ENCODE measurements at regions not wholly inside any gene's neighbourhood (a gene's known extent, or its start where the extent isn't known, plus 50 kb on each side); places are given as distances from the start of the nearest gene placed in this dataset.
A peak's percentile ranks its signal among the peaks of the same experiment; 100 is the strongest.
"Not testable (repeated sequence)": the region's sequence is repeated elsewhere in the genome, so short reads cannot be mapped to it uniquely, and the experiment has no call there.

DNA sequence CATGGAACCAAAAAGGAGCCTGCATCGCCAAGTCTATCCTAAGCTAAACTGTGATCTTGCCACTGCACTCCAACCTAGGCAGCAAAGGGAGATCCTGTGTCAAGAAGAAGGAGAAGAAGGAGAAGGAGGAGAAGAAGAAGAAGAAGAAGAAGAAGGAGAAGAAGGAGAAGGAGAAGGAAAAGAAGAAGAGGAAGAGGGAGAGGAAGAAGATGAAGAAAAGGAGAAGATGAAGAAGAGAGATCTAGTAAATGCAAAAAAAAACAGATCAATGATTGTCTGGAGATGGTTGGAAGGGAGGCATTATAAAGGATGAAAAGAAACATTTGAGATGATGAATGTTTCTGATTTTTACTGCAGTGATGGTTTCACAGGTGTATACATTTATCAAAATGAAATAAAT lies 1629.0 kb upstream of the PIK3C3 start:
- DNase-seq (ENCODE audit: low spot score) = no peak
- FAIRE-seq = no peak

DNA sequence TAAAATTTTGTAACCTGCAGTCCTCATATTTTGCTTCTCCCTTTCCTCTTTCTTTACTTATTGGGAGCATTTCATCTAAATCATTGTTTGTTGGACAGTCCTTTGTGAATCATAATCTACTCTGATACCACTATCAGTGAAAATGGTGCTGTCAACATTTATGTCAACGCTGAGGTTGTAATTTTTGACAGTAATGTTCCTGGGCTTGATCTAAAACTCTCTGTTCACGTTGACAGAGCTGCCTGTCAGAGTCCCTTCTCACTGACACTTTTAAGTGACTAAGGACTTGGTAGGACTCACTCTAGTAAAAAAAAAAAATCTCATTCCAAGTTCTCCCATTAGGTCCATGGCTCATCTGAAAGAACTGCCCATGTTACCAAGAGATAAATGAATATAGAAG lies 1640.8 kb upstream of the PIK3C3 start:
- DNase-seq (ENCODE audit: low spot score) (no peak), FAIRE-seq (no peak)

DNA sequence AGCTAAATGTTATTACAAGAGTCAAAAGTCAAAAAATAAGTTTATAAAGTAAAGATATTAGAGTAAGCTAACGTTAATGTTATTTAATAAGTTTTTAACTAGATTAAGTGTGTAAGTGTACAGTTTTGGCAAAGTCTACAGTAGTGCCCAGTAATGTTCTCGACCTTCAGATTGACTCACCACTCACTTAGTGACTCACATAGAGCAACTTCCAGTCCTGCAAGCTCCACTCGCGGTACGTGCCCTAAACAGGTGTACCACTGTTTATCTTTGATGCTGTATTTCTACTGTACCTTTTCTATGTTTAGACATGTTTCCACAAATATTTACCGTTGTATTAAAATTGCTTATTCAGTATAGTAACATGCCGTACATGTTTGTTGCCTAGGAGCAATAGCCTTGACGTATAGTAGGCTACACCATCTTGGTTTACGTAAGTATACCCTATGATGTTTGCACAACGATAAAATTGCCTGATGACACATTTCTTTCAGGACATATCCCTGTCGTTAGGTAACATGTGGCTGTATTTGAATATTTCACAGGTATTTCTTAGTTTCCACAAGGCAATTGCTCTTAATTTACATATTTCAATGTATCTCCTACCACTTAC lies 1641.9 kb upstream of the PIK3C3 start:
- FAIRE-seq = no peak
- no peak for DNase-seq (ENCODE audit: low spot score)

DNA sequence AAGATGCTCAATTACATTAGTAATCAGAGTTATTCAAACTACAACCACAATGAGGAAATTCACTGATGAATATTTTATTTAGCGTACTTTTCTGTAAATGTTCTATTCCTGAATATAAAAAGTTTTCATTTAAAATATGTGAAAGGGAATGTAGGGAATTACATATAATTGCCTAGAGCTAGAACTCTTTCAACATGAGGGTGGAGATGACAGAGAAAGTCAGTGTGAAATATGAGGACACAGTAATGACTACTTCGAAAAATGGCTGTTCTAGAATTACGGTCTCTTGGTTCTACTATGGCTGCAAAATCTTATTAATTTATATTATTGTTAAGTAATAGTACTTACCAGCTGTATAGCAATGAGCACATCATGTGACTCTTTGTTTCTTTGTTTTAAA lies 1647.4 kb upstream of the PIK3C3 start:
- DNase-seq (ENCODE audit: low spot score) (no peak), FAIRE-seq (no peak)

DNA sequence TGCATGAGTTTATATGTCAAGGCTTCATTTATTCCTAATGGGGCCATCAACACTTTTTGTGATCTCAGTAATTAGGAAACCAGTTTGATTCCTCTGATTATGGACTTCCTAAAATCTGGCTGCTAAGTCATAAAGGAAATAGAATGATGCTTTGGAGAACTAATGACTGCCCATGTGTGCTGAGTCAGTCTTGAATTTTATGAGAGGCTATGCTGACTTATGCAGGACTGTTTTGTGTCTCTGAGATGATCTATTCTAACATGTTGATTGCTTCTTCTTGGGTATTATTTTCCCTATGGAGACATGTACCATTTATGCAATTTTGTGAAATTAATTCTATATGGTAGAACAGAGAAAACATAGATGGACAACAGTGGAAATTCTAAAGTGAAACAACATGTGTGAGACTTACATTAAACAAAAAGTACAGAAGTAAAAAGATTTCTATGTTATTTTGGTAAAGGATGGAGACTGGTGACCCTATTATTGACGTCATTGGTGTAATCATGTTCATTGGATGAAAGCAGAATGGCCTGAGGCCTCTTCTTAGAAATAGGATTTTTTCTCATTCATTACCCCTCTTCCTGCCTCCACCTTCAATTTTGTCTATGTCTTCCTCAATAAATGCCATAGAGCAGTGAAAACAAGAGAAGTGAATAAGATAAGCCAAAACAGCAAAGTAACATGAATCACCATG lies 1658.2 kb upstream of the PIK3C3 start:
- FAIRE-seq = no peak
- DNase-seq (ENCODE audit: low spot score) = no peak

DNA sequence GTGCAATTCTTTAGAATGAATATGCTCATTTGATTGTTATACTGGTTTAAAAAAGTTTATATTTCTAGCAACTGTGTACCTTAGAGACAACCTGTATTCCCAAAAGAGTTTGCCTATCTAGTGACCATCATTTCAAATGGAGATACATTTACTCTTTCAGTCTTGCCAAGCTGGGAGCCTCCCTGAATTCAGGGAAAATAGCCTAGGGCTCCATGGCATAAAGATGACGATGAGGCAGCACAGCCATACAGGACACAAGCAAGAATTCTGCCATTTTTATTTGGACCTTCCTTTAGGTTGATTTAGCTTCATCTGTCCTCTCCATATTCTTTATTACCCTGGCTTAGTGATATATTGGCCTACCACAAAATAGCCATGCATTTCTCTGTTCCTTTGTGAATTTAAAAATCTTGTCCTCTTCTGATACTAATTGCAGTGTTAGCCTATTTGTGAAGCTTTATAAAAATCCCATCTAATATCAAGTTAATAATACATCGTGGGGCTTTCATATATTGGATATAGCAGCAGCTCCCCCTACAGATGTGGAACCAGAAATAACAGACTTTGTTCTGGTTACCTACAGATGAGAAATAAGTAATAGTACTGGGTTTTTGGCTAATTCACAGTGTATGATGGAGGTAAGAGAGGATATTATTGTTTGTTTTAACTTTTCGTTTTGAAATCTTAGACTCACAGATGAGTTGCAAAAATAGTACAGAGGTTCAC lies 1661.9 kb upstream of the PIK3C3 start:
- FAIRE-seq (no peak), DNase-seq (ENCODE audit: low spot score) (no peak)

DNA sequence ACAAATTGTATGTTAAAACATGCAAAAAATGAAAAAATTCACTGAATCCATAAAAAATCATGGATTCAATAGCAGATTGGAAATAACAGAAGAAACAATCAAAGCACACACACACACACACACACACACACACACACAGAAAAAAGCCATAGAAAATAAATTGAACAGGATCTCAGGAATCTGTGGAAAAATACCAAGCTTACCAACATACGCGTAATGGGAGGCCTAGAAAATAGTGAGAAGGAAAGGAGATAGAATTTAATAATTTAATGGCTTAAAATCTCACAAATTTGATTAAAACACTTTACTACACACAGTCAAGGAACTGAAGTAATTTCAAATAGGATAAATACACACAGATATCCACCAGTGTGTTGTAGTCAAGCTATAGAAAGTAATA lies 1671.5 kb upstream of the PIK3C3 start:
- no peak for FAIRE-seq
- no peak for DNase-seq (ENCODE audit: low spot score)

DNA sequence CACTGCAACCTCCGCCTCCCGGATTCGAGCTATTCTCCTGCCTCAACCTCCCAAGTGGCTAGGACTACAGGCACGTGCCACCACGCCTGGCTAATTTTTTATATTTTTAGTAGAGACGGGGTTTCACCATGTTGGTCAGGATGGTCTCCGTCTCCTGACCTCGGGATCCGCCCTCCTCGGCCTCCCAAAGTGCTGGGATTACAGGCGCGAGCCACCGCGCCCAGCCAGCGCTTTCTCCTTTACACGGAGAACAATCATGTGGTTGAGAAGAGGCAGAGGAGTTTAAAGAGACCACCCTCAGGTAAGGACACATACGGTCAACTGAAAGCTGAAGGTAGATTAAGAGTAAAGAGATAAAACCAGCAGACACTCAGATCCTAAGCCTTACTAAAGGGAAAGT lies 1673.7 kb upstream of the PIK3C3 start:
- FAIRE-seq; DNase-seq (ENCODE audit: low spot score): not testable (repeated sequence)

DNA sequence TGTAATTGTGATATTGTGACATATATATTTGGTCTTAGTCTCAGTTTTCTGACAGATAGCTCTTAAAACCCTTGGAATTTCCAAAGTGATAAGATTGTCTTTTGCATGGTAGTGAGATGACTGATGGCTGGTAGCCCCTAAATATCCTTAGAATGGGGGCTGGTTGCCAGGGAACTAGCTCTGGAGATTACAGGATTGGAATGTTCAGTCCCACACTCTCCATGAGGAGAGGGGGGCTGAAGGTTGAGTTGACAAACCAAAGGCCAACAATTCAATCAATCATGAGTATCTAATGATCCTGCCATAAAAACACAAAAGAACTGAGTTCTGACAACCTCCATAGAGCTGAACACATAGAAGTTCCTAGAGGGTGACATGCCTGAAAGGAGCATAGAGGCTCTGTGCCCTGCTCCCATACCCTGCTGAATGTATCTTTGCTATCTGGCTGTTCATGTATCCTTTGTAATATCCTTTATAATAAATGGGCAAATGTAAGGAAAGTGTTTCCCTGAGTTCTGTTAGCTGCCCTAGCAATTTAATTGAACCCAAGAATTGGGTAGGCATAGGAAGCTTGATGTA lies 1680.3 kb upstream of the PIK3C3 start:
- no peak for FAIRE-seq
- no peak for DNase-seq (ENCODE audit: low spot score)

DNA sequence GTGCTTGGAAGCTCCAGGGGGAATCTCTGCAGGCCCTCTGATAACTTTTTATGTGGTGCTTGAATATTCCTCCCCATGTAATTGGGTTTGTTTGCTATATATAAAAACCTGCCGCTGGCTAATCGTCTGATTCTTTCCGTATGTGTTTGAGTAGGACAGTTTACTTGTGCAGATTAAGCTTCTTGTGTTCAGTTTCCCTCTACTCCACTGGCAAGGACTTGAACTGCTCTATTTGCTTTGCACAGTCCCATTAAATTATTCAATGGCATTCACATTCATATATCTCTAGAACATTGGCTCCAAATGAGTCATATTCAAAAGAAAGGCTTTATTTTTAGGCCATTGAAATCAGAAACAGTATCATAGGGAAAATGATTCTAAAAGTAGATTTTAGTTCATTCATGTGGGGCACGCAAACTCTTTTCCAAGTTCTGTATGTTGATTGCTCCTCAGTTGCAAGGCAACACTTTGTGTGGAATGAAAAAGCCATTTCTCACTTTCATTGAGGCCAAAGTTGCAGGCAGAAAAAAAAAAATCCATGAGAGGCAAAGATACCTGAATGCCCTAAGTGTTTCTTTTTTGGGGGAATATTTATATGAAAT lies 1682.3 kb upstream of the PIK3C3 start:
- DNase-seq (ENCODE audit: low spot score) (no peak), FAIRE-seq (no peak)

DNA sequence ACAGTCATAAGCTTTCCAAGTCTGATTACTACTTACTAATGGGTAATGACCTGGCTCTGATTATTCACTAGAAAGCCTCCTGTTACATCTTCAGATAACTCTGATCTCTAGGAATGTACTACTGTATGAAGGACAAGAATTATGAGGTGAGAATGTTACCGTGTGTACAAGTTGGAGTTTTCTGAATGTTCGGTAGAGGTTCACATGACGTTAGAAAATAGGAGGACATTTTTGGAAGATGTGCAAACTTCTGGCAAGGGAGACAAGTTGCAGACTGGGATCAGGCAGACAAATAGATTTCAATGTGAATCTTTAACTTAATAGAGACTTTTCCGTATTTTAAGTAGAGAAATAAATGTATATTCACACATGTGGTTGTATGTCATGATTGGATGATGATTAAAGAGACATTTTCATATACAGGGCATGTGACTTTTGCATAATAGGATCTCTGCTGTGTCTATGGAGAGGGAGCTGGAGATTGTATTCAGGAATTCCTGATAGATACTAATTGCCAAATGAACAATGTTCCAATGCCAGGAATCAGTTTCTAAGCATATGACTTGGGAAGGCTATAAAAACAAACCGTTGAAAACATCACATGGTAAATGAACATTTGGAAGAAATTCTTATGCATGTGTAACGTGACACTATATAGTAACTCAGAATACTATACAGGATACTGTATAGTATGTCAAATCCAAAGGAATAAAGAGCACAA lies 1695.8 kb upstream of the PIK3C3 start:
- no peak for FAIRE-seq

DNA sequence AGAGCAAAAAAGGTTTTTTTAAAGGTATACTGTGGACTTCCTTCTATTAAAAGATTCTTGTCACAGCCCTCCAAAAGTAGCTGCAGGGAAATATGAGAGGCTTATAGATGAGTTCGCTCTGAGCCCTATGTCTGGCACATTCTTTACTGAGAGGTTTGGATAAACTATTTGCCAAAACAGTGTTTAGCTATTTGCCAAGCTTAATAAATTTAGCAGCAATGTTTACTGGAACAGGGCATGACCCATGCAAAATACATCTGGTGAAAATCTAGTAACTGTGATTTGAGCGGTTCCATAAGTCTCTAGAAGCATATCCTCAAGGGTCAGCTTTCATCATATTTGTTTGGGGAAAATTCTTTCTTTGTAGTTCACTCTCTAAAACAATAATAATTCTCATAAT lies 1696.7 kb upstream of the PIK3C3 start:
- DNase-seq (ENCODE audit: low spot score) = no peak
- FAIRE-seq = no peak

More for the DNA sequence above, 1695.8 kb upstream of the PIK3C3 start:
- no peak for DNase-seq (ENCODE audit: low spot score)

DNA sequence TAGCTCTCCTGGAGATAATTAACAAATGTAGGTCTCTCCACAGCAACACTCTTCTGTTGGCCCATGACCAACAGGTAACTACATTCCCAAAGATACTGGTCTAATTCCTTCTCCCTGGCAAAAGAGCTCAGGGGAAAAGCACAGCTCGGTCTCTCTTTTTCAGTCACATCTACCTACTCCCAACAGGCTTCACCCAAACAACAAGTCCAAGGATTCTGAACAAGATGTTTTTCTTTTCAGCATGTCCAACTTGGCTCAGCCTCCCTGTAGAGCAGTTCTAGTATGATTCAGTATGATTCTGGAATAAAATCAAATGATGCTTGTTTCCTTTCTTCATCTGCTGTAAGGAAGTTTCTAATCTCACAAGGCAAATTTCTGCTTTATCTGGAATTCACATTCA lies 1704.8 kb upstream of the PIK3C3 start:
- FAIRE-seq (no peak), DNase-seq (ENCODE audit: low spot score) (no peak)

DNA sequence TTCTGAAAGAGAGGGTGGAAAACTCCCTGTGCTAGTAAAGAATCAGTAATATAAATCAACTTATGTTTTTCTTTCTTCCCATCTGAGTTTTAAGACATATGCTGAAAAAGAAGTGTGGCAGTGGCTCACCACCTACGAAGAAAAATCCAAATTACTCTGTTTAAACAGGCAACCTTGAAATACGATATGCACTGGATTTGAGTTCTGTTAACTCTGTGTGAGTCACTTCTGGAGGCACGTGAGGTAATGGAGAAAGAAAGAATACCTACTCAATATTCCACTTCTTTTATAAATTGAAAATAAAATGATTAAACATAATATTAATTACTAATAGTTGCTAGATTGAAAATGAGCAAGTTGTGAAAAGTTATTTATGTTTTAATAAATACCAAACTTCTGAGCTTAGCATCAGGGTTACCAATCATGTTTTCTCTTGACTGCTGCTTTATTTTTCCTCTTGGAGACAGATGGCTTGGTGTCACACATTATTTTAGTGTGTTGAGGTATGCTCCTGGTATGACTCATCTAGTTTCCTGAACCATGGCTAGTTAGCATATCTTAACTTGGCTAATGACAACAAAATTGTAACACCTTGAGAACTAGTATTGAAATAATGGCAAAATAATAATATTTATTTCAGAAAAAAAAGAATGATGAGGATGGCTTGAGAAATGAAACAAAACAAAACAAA lies 1705.5 kb upstream of the PIK3C3 start:
- FAIRE-seq = no peak
- peak; percentile 10 for DNase-seq (ENCODE audit: low spot score)

DNA sequence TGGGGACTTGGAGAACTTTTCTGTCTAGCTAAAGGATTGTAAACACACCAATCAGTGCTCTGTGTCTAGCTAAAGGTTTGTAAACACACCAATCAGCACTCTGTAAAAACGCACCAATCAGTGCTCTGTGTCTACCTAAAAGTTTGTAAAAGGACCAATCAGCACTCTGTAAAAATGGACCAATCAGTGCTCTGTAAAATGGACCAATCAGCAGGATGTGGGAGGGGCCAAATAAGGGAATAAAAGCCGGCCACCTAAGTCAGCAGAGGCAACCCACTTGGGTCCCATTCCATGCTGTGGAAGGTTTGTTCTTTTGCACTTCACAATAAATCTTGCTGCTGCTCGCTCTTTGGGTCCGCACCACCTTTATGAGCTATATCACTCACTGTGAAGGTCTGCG lies 1709.4 kb upstream of the PIK3C3 start:
- FAIRE-seq; DNase-seq (ENCODE audit: low spot score): not testable (repeated sequence)

DNA sequence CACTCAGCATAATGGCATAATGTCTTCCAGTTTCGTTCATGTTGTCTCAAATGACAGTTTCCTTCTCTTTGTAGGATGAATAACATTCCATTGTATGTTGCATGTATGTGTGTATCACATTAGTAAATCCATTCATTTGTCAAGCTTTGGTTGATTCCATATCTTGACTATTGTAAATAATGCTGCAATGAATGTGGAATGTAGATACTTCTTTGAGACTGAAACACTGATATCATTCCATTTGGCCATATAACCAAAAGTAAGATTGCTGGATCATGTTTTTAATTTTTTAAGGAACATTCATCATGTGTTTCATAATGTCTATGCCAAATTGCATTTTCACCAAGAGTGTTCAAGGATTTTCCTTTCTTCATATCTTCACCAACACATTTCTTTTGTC lies 1711.4 kb upstream of the PIK3C3 start:
- DNase-seq (ENCODE audit: low spot score) = no peak
- no peak for FAIRE-seq

DNA sequence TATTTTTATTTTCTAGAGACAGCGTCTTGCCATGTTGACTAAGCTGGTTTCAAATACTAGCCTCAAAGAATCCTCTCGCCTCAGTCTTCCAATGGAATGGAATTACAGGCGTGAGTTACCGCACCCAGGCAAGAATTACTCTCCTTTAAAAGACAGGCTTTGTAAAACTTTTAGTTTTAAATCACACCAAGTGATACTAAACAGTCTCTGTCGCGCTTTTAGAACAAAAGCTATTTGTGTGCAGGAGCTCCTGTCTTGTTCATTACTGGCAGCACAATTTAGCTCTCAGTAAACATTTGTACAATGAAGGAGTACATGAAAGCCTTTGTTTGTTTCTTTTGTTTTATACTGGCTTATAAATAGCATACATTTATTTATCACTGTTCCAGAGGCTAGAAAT lies 1719.2 kb upstream of the PIK3C3 start:
- DNase-seq (ENCODE audit: low spot score) (no peak), FAIRE-seq (no peak)

DNA sequence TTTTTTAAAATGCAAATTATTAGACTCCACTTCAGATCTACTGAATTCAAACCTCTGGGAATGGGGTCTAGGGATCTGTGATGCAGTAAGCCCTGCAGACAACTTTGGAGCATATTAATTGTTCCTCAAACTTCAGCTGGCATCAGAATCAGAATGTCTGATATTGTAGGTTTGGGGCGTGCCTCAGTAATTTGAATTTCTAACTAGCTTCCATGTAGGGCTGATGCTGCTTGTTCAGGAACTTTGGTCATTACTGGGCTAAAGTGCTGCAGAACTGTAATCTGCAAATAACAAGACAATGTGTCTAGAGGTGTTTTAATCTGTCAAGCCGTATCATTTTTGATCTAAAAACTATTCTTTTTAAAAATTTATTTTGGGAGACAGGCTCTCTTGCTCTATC lies 1719.7 kb upstream of the PIK3C3 start:
- FAIRE-seq (no peak), DNase-seq (ENCODE audit: low spot score) (no peak)

DNA sequence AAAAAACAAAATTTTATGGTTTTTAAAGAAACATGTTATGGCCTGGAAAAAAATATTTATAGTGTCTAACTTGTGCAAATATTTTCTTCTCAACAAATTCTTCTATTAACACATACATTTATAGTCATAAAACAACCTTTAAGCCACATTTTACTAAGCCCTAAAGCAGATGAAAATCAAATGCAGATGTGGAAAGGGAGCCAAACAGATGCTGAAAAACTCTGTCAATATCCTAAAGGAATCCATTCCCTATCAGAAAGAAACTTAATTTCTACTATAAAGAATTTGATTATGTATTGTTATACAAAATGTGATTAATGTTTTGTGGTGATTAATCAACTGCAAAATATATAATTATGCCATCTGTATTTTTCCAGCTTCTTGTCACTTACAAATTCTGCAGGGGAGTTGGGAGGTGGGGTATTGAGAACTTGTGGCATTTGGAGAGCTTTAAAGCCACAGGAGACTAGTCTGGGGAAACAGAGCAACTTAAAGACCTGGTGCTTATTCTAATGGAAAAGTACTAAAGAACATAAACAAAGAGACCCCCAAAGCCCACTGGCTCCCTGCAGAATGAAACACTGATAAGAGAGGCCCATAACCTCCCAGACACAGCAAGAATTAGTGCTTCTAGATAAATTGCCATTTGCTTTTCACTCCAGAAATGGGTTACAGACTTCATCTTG lies 1721.0 kb upstream of the PIK3C3 start:
- FAIRE-seq (no peak), DNase-seq (ENCODE audit: low spot score) (no peak)

DNA sequence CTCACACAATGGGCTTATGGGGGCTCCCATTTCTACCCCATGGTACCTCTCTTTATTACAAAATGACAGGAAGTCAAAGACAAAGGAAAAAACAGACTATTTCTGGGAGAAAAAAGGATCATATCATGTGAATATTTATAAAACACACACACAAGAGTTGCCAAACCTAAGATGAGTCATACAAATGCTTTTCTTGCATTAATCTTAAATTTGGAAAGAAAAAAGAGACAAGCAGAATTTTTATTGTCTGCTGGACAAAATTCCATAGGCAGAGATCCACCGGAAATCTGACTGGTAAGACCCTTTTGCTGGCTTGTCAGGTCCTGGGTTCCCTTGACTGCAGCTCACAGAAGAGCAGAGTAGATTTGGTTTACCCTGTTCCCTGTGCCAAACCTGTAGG lies 1732.3 kb upstream of the PIK3C3 start:
- FAIRE-seq = no peak
- DNase-seq (ENCODE audit: low spot score) = no peak
